OCI-LY7 (cell line): ENCODE measurements at regions not wholly inside any gene's neighbourhood (a gene's known extent, or its start where the extent isn't known, plus 50 kb on each side); places are given as distances from the start of the nearest gene placed in this dataset.

Experiments
- EZH2phosphoT487 ChIP-seq: fragments of 200-600 bp; sonication (generic); IDR thresholded peaks from 2 replicates; pipeline ENCODE4 v1.6.1; 2018; ENCODE audit warnings: low read depth, borderline replicate concordance, mild to moderate bottlenecking, mixed run types, antibody characterized with exemption, low read length, moderate library complexity, mixed read lengths
- TF ChIP-seq, protein P1 (sequence below): fragments of 200-600 bp; sonication (generic); conservative IDR thresholded peaks from 2 replicates; pipeline ENCODE4 v1.5.1; 2014; ENCODE audit warnings: mild to moderate bottlenecking, antibody characterized with exemption, low read length, moderate library complexity, mixed read lengths

DNA sequence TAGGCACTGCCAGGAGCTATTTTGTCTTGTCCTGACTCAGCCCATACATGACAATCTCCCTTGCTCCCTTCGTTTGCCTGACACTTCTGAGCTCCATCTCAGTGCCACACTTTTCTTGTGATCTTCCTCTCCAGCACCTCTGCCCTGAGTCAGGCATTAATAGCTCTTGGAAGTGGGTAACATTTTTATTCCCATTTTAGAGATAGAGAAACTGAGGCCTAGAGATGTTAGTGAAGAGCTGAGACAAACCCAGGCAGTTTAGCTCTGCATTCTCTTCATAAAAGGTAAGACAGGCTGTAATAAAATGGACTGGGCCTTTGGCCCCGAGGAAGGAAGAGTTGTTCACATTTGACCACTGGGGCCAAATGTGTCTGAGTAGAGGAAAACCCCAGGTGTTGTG, 167.4 kb downstream of the DHX35 start:
- TF ChIP-seq, protein P1, sequence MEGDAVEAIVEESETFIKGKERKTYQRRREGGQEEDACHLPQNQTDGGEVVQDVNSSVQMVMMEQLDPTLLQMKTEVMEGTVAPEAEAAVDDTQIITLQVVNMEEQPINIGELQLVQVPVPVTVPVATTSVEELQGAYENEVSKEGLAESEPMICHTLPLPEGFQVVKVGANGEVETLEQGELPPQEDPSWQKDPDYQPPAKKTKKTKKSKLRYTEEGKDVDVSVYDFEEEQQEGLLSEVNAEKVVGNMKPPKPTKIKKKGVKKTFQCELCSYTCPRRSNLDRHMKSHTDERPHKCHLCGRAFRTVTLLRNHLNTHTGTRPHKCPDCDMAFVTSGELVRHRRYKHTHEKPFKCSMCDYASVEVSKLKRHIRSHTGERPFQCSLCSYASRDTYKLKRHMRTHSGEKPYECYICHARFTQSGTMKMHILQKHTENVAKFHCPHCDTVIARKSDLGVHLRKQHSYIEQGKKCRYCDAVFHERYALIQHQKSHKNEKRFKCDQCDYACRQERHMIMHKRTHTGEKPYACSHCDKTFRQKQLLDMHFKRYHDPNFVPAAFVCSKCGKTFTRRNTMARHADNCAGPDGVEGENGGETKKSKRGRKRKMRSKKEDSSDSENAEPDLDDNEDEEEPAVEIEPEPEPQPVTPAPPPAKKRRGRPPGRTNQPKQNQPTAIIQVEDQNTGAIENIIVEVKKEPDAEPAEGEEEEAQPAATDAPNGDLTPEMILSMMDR: no peak
- TF ChIP-seq EZH2phosphoT487: no peak
